Ovary (tissue), 7 donors: ENCODE measurements at regions not wholly inside any gene's neighbourhood (a gene's known extent, or its start where the extent isn't known, plus 50 kb on each side); places are given as distances from the start of the nearest gene placed in this dataset.

Experiments
- DNase-seq, 5 donors: peaks; one replicate each; pipeline ENCODE4 v3.0.0-alpha.2; 2019 to 2020
- H3K27ac ChIP-seq, 2 donors: fragments of 200-600 bp; one replicate each; pipeline versions ENCODE4 v1.5.1 to v1.8.0; 2019 to 2022
- H3K27me3 ChIP-seq: fragments of 200-600 bp; one replicate; pipeline ENCODE4 v1.8.0; 2022
- H3K36me3 ChIP-seq: fragments of 200-600 bp; sonication (generic); one replicate; pipeline ENCODE4 v1.5.1; 2019
- H3K4me1 ChIP-seq: one replicate; pipeline ENCODE4 v1.8.1; 2013; ENCODE audit warnings: mild to moderate bottlenecking, moderate library complexity; ENCODE audit not compliant: insufficient read depth
- H3K4me3 ChIP-seq: fragments of 200-600 bp; sonication (generic); one replicate; pipeline ENCODE4 v1.5.1; 2017
- H3K9me3 ChIP-seq, 2 donors: fragments of 200-600 bp in 1 of 2; sonication (generic) in 1 of 2; one replicate each; pipeline versions ENCODE4 v1.5.1 to v1.8.1; 2013 to 2019; ENCODE audit warnings: mild to moderate bottlenecking in 1 of 2, moderate library complexity in 1 of 2
- EP300 ChIP-seq: sonication (generic); formaldehyde crosslinking; IDR thresholded peaks from one replicate; pipeline ENCODE4 v1.6.1; 2017; ENCODE audit warnings: antibody characterized with exemption
- POLR2A ChIP-seq: fragments of 450-650 bp; IDR thresholded peaks from one replicate; pipeline ENCODE4 v1.6.1; 2017; ENCODE audit warnings: antibody characterized with exemption, mild to moderate bottlenecking, moderate library complexity
- WGBS, 3 donors: extraction: QIAGEN DNeasy Blood & Tissue Kit in 1 of 3; methylation state at CpG; one replicate each; pipeline versions ENCODE4 v1.1.5 to v1.1.7; 2013 to 2017; 5-methylcytosine and 5-hydroxymethylcytosine counted together
- intact Hi-C, 4 donors: fragments of 100-400 bp; cut with DNase I; formaldehyde crosslinking; loops; one replicate each; pipeline versions ENCODE4 v1.11.0 to v1.15.1; 2022 to 2023
- TF ChIP-seq, protein P1 (sequence below), 3 donors: fragments of 450-650 bp in 2 of 3; fragments of 200-600 bp in 1 of 3; IDR thresholded peaks; one replicate each; pipeline versions ENCODE4 v1.5.1 to v1.8.0; 2016 to 2022; ENCODE audit warnings: antibody characterized with exemption in 3 of 3, mild to moderate bottlenecking in 1 of 3
- donor health status: DM: no; HTN: no; CAD: no; lungs with moderate emphysema.
- donor health status: DM: no; HTN: no; CAD: no.
- donor health status: Bipolar disorder and iron deficiency.
- donor health status: DM: no; HTN: no; CAD: no.
- donor health status: DM: yes; HTN: yes; CAD: no.

DNA sequence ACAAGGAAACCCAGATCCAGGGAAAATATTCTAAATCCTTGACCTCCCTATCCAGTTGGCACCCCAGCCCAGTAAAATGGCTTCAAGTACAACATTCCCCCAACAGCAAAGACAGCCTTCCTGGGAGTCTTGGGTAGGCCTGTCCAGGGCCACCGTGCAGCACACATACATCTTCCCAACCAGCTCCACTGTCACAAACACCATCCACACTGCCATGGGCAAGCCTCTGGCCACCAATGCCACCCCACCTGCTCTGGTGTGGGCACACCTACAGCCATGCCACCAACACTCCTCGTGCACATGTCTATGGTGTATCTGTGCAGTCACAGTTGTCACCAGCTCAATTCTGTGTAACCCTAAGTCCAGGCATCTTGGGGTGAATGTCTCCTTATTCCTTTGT, 193.2 kb downstream of the DAD1 start:
- no peak overlapping the region for H3K4me3 ChIP-seq
- no peaks in the 10 kb centered on the region for H3K9me3 ChIP-seq
- H3K27ac ChIP-seq, result no peak overlapping the region
- intact Hi-C loops, result no loop called here
- no peak for DNase-seq
- WGBS, 3 donors, result 87 to 89% (median 87%) methylated on average over 2 of the region's 2 CpGs
- no peaks in the 10 kb centered on the region for H3K36me3 ChIP-seq
- TF ChIP-seq EP300, result no peak
- TF ChIP-seq, protein P1, sequence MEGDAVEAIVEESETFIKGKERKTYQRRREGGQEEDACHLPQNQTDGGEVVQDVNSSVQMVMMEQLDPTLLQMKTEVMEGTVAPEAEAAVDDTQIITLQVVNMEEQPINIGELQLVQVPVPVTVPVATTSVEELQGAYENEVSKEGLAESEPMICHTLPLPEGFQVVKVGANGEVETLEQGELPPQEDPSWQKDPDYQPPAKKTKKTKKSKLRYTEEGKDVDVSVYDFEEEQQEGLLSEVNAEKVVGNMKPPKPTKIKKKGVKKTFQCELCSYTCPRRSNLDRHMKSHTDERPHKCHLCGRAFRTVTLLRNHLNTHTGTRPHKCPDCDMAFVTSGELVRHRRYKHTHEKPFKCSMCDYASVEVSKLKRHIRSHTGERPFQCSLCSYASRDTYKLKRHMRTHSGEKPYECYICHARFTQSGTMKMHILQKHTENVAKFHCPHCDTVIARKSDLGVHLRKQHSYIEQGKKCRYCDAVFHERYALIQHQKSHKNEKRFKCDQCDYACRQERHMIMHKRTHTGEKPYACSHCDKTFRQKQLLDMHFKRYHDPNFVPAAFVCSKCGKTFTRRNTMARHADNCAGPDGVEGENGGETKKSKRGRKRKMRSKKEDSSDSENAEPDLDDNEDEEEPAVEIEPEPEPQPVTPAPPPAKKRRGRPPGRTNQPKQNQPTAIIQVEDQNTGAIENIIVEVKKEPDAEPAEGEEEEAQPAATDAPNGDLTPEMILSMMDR (IDR thresholded peaks at IDR 0.05), result no peak
- TF ChIP-seq POLR2A, result no peak
- H3K27me3 ChIP-seq, result no peaks in the 10 kb centered on the region
- no peaks in the 10 kb centered on the region for H3K4me1 ChIP-seq

DNA sequence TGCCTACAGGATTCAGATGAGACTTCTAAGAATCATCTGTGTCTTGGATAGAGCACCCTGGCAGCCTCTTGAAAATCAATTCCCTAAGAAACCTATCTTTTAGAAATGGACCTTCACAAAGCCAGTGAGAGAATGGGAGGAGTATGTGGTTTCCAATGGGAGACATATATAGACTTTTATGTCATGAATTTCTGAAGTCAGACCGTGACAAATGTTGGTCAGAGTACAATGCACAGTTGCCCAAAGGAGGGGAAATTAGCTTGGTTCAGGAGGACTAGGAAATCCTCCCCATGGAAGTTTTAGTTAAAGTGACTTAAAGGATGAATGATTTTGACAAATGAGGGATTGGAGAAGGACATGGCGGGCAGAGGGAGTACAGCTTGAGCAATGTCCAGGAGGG, 194.4 kb downstream of the DAD1 start:
- Histone ChIP-seq H3K4me1 (no peaks in the 10 kb centered on the region), H3K36me3 (no peaks in the 10 kb centered on the region), H3K9me3 (no peaks in the 10 kb centered on the region), H3K27ac (no peak overlapping the region), H3K4me3 (no peak overlapping the region), H3K27me3 (no peaks in the 10 kb centered on the region)
- 93 to 98% (median 95%) methylated on average over 2 of the region's 2 CpGs for WGBS, 3 donors
- TF ChIP-seq POLR2A, result no peak
- TF ChIP-seq, protein P1 (IDR thresholded peaks at IDR 0.05), result no peak
- no peak for TF ChIP-seq EP300
- intact Hi-C loops, result loop anchor here in 3 of 4 donors (5.0 kb wide), 2 partner anchors 78 to 158 kb away; no protein-coding TSS in a partner anchor
- DNase-seq, result no peak

DNA sequence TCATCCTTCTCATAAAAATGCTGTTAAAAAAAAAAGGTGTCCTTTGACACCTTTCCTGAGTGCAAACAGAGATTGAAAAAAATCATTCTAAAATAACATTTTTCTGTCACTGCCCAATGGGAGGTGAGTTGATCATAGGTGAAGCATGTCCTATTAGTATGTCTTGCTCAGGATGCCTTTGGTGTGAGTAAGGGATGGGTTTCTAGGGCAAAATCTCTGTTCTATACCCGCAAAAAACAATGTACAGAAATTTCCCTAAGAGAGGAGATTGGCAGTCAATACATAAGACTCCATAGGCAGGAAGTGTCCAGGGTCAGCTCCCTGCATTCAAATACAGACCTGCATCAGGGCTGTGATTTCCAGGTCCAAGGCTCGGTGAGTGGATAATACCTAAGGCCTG, 195.2 kb downstream of the DAD1 start:
- 87 to 94% (median 88%) methylated on average over 2 of the region's 2 CpGs for WGBS, 3 donors
- TF ChIP-seq POLR2A, result no peak
- TF ChIP-seq, protein P1 (IDR thresholded peaks at IDR 0.05), result no peak
- no peak for TF ChIP-seq EP300
- no peak for DNase-seq
- H3K9me3 ChIP-seq, result no peaks in the 10 kb centered on the region
- H3K36me3 ChIP-seq, result no peaks in the 10 kb centered on the region
- intact Hi-C loops, result loop anchor here in 3 of 4 donors (5.0 kb wide), 2 partner anchors 79 to 159 kb away; no protein-coding TSS in a partner anchor
- no peak overlapping the region for H3K27ac ChIP-seq
- H3K4me1 ChIP-seq, result no peaks in the 10 kb centered on the region
- no peak overlapping the region for H3K4me3 ChIP-seq
- no peaks in the 10 kb centered on the region for H3K27me3 ChIP-seq

DNA sequence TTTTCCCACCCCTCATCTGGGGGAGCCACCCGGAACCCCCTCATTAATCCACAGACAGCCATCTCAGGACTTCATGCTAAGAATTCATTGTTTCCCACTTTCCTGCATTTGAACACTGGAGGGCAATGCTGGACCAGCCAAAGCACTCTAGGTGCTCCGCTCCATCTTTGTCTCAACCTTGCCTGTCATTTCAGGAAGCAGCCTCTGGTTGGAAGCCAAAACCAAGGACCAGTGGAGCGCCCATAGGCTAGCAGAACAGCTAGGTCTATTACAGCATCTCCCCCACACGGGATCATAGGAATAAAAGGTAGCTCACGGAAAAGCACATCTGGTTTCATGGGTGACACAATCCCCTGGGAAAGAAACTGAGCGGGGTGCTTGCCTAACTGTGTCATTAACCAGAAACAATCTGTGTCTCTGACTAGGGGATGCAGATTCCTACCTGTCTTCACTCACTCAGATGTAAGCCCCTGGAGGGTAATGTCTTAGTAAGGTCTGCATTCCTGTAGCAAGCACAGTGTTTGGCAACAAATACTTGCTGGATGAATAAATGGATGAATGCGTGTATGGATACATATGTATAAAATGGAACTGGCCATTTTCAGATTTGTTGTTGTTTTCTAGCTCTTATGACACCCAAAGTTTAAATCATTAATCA, 197.0 kb downstream of the DAD1 start:
- no peaks in the 10 kb centered on the region for H3K4me1 ChIP-seq
- no peaks in the 10 kb centered on the region for H3K36me3 ChIP-seq
- no peak overlapping the region for H3K27ac ChIP-seq
- intact Hi-C loops, result loop anchor here in 3 of 4 donors (5.0 kb wide), 2 partner anchors 80 to 160 kb away; no protein-coding TSS in a partner anchor
- no peaks in the 10 kb centered on the region for H3K27me3 ChIP-seq
- H3K9me3 ChIP-seq, result no peaks in the 10 kb centered on the region
- TF ChIP-seq POLR2A, result no peak
- TF ChIP-seq, protein P1 (IDR thresholded peaks at IDR 0.05), result peak in 2 of 3 donors; percentile 50 to 52
- DNase-seq, result peak; percentile 28 to 43 (median 32)
- WGBS, 3 donors, result 36 to 37% (median 36%) methylated on average over 7 of the region's 7 CpGs
- H3K4me3 ChIP-seq, result no peak overlapping the region
